ENCODE measurements at regions not wholly inside any gene's neighbourhood (a gene's known extent, or its start where the extent isn't known, plus 50 kb on each side); places are given as distances from the start of the nearest gene placed in this dataset.

DNA sequence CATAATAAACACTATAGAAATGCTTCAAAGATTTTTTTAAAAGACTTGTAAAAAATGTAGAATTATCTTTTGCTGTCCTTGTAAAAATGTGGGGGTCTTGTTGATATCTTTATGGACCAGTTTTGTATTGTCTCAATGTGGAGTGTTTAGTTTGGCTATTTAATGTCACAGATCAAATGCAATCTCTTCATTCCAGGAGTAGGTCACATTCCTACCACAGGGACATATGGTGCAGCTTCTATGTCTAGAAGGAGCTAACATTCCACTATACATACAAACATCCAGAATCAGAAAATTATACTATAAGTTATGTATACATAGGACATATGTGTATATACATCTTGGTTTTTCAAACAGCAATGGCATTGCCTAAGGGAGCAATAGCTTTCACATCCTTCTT lies 345.7 kb downstream of the BMP4 start:
- no peak for DNase-seq (ENCODE audit: low read depth)

DNA sequence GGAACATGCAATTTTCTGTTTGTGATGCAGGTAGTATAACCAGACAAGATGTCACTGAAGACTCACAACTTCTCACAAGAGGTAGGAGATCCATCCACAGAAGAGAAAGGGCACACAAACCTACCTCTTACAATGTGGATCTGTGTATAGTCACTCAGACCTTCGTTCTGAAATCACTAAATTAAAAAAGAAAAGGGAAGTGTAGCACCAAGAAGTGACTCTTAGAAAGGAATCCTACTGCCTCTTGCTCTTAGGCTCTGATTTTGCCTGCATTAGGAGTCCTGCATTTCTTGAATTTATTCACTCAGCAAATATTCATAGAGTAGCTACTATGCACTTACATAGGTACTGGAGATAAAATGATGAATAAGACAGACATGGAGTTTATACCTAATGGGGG lies 347.6 kb downstream of the BMP4 start:
- no peak for DNase-seq (ENCODE audit: low read depth)

DNA sequence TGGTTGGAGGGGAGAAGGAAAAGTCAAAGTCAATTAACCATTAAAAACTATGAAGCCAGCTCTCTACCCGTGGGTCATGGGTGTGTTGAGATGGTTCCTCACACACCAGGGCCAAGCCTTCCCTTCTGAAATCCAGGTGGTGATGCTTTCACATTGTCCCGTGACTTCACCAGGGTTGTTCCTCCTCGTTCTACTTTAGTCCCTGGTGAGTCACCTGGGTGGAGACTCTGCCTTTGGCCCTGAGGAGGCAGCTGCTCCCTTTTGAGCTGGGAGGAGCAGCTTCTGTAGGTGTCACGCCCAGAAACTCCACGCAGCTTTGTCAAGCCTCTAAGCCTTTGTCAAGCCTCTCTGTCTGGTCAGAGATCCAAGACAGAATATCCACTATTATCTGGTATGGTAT lies 348.3 kb downstream of the BMP4 start:
- DNase-seq (ENCODE audit: low read depth) = no peak

DNA sequence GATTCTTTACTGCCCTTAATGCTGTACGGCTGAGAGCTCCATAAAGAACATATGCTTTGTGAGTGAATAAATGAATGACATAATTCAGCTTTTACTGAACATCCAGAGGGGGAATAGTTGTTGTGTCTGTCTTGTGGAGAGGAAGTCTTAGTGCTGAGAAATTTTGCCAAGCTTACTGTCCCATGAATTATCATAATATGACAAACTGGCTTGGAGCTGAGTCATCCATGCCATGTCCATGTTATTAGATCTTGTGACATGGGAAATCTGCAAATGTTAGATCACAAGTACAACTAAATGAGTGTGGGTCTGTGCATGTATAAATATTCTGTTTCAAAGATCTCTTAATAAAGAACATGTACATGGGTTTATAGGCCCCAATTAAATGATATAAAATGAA lies 350.4 kb downstream of the BMP4 start:
- no peak for DNase-seq (ENCODE audit: low read depth)

DNA sequence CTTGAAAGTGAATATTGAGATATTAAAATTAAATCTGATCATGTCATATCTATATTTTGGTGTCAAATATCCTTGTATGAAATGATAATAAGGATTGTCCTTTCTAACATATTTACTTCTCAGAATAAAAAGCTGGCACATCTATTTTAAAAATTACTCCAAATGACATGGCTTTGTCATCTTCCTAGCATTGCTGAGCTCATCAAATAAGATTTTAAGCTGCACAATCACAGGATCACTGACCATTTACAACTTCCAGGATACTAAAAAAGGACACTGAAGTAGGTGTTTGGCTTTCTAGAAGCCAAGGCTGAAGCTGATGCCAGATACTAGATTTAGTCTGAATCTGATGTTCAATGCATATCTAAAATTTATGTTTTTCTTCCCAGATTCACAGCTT lies 351.1 kb downstream of the BMP4 start:
- no peak for DNase-seq (ENCODE audit: low read depth)

DNA sequence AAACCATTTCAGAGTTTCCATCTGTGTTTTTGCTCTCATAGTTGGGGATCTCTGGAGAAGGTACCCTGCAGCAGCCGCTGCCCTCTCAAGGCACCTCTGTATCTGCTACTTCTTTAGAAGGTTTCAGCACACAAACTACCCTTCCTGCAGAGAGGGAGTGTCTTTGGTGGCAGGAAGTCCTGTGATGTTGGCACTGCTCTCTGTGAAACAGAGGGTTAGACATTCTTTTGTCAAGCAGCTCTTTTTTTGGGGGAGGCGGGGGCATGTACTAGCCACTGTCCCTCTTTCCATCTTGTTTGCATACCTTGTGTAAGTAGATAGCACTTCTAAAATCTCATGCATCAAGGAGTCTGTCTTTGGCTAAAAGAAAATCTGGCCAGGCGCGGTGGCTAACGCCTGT lies 352.6 kb downstream of the BMP4 start:
- no peak for DNase-seq (ENCODE audit: low read depth)

DNA sequence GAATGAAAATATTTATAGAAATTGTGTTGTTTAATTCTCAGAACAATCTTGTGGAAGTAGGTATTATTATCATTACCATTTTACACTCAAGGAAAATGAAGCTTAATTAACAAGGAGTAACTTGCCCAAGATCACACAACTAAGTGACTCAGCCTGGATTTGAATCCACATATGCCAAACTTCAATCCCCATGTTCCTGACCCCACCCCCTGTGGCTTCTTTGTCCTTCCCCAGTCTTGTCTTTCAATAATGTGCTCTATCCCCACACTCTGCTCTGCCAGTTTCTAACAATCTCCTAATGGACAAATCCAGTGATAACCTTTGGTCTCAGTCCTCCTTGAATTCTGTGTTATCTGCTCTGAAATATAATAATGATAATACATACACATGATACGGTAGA lies 355.2 kb downstream of the BMP4 start:
- no peak for DNase-seq (ENCODE audit: low read depth)

DNA sequence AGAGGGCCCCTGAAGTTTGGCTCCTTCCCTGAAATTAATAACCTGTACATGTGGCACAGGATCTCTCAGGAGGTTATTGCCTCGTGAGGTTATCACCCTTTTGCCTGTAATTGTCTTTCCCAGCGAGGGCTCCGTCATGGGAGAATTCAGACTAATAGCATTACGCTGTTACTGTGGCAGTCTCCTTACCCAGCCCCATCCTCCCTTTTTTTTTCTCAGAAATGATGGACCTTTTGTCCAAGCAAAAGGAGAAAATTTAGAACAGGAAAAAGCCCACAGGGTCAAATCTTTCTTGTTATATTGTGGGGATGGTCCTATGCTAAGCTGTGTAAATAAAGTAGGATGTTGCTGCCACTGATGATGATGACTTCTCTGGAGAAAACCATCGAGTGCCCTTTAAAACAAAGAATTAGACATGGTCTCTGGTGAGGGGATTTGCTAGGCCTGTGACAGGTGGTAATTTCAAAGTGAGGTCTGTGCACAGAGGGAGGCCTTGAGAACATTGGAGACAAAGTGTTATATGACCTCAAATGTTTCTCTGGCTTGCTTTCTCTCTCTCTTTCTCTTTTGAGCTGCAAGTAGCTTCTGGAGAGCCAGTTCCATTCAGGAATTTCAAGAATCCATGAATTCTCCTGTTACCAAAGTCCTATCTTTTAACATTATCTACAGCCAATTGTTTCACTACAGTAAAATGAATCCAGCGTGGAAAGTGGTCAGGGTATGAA lies 357.2 kb downstream of the BMP4 start:
- no peak for DNase-seq (ENCODE audit: low read depth)

DNA sequence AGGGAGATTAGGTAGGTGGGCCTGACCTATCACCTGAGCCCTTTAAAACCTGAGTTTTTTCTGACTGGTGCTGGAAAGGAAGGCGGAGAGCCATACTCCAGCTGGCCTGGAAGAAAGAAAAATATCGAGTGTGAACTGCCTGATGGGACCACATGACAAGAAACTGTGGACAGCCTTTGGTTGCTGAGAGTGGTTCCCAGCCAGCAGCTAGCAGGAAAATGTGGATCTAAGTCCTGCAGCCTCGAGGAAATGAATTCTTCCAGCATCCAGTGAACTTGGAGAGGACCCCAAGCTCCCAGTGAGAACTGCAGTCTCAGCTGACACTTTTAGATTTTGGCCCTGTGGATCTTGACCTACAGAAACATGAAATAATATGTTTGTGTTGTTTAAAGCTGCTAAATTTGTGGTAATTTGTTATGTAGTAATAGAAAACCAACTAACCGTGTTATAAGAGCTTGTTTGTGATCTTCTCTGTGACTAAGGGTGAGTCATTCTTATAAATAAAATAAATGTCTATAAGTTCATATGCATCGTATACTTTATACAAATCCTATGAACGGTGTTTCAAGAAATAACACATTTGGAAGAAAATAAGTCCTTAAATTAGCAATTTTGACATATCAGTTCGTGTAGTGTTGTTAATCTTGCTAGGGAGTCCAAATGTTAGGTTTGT lies 359.6 kb downstream of the BMP4 start:
- DNase-seq (ENCODE audit: low read depth) = no peak

DNA sequence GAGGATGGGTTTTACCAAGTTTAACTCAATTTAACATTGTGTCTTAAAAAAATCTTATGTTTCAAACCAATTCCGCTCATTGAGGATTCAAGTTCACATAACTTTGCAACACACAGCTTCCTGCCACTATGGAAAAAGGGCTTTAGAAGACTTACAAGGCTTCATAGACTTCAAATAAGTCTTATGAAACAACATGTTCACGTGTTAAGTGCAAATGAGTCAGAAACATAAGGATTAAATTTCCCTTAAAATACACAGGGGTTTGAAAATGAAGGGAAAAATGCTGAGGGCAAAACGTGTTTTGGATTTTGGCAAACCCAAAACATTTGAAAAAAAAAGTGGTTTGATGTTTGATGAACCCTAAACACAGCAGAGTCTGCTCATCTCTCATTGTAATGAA lies 364.8 kb downstream of the BMP4 start:
- DNase-seq (ENCODE audit: low read depth) = no peak

DNA sequence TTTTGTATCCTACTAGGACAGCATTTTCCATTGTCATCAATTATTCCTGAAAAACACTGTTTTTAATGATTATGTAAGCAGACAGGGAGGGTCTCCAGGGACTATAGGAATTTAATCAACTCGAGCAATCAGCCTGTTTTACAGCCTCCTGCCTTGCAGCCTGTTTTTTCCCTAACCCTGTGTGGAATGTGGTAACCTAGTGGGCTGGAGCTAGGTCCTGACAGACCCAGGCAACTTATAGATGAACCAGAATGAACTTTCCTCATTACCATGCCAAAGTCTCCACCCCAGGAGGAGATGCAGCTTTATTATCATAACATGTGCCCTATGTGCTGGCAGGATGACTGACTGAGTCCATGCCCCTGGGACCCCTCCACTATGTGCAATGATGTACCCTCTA lies 375.1 kb downstream of the BMP4 start:
- no peak for DNase-seq (ENCODE audit: low read depth)

DNA sequence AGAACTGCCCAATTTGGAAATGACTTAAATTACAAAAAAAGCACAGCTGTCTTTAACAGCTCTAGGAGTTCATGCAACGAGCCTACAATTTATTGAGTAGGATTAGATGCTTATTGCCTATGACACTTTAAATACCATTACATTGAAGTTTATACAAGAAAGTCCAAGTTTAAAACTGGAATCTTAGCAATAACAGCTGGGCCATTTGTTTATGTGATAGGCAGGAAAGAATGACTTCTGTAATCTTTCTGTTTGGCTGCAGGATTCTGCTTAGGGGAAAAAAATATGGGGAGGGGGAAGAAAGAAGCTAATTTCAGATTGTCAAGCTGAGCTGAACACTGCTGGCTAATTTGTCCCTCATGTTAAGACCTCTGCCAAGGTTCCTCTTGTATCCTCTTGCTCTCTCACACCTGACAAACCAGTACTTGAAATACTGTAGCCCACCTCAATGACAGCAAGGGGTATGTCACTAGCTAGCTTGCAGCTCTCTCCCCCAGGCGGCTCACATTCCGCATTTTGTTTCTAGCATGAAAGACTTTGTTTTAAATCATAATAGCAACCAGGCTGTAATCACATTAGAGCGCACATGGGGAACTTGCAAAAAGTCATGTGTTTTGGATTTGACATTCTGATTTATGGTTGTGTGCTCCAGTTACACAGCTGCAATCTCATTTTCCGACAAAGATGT lies 384.8 kb downstream of the BMP4 start:
- no peak for DNase-seq (ENCODE audit: low read depth)

DNA sequence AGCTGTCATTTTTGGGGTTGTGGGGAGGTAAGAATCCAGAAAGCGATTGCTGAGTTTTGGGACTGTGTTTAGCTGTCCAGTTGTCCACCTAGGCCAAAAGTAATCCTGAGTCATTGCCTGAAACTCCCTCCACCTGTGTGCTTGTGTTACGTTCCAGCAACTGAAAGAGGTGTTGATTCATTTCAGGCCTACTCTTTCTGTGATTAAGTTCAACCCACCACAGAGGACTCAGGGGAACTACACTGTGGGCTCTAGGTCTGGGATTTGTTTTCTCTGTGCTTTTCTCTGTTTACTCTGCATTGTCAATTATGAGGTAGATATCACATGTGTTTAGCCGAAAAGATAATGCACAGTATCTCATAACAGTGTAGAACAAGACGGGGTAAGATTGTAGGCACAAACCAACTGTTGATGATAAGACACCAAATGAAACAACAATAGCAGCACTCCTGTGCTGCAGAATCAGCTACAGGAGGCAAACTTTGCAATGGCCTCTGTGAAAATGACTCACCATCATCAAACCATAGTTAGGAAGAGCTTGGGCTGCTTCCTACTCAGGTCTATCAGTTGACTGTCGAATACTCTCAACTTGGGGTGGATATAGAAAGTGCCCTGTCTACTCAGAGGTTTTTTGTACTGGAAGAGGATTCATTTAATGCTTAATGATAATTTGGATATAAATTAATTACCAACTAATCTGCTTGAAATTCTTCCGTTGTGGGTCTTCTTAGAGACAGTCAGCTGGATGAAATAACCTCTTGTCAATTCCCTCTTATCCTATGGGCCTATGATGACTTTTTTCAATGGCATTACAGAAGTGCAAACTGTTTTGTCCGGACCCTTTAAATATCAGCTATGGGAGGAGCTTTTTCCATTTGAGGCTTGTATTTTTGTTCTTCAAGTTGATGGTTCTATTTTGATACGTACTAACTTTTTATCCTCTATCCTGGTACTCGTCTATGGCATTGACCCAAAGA lies 385.9 kb downstream of the BMP4 start:
- DNase-seq (ENCODE audit: low read depth) = no peak

DNA sequence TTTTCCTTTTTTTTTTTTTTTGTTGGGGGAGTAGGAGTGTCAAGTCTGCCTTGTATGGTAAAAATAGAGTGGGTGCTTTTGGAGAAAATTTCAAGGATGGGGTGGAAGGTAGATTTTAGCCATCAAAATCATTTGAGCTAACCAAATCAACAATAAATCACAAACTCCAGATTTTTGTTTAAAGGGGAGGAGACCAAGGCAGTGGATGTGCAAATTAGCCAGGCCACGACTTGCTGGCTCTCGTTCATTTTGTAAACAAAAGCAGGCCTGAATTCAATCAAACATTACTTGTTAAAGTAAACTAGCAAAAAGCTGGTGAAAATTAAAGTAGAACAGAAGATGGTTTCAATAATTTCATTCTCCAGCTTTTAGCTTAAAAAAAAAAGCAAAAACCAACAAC lies 387.2 kb downstream of the BMP4 start:
- DNase-seq (ENCODE audit: low read depth) = no peak

DNA sequence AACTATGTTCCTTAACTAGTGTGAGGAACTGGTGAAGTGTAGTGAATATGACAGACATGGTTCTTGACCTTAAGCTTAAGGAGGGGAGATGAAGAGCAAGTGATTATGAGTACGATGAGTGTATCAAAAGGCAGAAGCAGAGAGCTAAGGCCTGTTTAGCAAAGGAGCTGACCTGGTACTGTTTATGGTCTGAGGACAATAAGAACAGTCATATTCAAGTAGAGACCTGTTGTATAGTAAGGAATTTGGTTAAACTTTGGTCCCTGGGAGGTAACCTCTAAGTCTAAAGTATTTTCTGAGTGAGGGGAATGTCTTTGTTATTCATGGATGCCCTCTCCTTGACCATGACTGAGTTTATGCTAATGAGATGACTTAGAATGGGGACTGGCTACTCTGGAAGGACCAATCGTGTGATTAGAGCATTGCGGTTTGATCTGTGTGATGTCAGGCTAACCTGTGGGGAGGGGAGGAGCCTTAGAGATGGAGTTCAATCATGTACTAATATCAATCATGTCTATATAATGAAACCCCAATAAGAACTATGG lies 389.3 kb downstream of the BMP4 start:
- no peak for DNase-seq (ENCODE audit: low read depth)

DNA sequence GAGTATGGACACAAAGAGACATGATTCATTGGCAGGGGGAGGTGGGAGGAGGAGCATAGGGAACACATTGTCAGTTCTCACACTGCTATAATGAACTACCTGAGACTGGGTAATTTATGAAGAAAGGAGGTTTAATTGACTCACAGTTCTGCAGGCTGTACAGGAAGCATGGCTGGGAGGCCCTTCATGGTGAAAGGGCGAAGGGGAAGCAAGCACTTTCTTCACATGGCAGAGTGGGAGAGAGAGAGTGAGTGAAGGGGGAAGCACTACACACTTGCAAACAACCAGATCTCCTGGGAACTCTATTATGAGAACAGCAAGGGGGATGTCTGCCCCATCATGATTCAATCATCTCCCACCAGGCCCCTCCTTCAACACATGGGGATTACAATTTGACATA lies 391.8 kb downstream of the BMP4 start:
- no peak for DNase-seq (ENCODE audit: low read depth)

DNA sequence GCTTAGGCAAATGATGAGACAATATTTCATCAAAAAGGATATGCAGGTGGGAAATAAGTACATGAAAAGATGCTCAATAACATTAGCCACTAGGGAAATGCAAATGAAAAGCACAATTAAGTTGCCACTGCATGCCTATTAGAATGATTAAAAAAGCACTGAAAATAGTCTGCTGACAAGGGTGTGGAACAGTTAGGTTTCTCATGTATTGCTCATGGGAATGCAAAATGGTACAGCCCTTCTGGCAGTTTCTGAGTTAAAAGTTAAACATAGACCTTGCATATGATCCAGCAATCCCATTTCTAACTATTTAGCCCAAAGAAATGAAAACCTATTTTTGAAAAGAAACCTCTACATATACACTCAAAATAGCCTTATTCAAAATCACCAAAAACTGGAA lies 393.0 kb downstream of the BMP4 start:
- no peak for DNase-seq (ENCODE audit: low read depth)

DNA sequence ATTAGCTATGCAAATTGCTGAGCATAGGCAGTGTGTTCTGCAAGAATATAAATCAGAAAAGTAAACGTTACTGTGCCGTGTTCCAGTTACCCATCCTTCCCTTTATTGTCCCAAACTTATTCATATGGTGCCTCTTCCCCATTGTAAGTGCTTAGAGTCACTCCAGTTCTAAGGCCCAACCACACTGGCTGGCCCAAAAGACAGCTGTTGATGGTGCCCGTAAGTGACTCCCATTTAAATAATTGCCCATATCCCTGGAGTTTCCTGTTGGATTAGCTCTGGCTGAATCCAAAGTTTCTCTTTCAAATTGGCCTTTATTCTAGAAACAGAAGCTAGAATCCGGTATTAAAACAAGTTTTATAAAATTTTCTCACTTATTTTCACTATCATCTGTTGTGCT lies 400.1 kb upstream of the DDHD1 start:
- no peak for DNase-seq (ENCODE audit: low read depth)

DNA sequence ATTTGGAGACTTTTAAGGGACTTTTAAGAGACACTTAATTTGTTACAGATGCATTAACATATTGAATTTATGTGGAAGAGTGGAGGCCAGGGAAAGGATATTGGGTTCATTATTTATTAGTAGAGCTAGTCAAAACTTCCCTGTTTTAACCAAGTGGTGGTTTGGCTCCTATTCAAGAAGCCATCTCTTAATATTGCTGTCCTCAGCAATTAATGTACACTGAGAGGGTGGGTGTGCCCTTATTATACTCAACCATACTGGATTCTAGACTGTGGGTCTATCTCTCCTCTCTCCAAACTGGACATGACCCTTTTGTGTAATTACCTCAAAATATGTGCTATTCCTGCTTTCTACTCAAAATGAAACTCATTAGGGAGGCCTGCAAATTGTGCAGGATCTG lies 398.7 kb upstream of the DDHD1 start:
- no peak for DNase-seq (ENCODE audit: low read depth)

DNA sequence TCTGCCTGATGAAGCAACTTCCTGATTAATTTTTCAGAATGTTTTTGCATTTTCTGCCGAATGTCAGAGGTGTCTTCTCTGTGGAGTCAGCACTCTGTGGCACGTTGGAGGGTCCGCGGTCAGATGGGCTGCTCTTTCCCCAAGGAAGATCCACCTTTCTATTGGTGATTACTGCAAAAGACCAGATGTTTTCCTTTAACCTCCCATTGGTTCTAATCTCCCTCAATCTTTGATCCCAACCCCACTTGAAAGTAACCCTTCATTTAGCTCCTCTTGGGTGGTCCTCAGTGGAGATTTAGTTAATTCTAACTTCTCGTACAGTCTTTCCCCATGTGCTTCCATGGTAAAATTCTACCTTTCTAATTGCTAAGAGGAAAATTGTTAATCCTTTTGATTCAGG lies 397.7 kb upstream of the DDHD1 start:
- DNase-seq (ENCODE audit: low read depth) = no peak

DNA sequence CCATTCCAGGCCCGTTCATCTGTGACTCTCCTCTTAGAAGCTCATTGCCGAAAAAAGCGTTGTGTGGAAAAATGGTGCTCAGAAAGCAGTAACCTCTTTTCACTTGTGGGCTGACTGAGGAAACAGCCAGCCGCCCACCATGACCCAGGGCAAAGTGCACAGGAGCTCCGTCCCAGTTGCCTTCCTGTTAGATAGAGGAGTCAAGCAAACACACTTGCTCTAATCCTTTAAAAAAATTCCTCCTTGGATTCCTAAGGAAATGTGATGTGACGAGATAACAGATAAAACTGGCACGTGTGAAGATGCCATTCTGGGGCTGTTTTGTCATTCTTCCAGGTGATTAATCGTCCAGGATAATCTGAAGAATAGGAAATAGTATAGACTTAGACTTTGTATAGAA lies 396.8 kb upstream of the DDHD1 start:
- DNase-seq (ENCODE audit: low read depth) = no peak

DNA sequence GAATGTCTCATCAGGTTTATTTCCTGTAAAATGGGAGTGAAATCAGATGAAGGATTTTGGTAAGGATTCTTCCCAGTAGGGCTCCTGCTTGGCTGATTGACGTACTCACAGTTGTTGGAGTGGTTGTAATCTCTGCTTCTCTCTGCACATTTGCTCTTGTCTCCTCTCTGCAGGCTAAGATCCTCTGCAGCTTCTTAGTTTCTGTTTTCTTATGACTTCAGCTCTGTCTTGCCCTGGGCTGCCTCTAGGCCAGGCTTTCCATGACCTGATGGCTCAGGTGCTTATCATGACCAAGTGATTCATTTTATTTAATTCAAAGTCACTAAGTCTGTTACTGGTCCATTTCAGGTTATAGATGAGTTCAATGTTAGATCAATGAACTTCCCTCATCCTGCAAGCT lies 394.5 kb upstream of the DDHD1 start:
- no peak for DNase-seq (ENCODE audit: low read depth)
